ENCODE measurements at regions not wholly inside any gene's neighbourhood (a gene's known extent, or its start where the extent isn't known, plus 50 kb on each side); places are given as distances from the start of the nearest gene placed in this dataset.

DNA sequence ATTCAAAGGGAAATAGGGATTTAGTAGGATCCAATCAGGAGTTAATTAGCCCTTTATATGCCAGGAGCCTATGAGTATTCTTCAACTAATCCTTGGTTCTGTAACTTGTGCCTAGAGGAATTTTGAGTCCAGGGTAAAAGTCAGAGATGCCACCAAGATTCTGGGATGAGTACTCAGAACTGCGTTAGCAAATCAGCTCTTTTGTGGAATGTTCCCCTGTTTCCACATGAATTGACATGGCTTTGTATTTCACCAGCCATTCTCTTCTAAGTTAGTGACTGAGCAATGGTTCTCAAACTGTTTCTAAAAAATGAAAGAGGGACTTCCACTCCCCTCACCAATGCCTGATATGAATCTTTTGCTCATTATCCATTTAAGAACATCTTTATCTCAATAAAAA is 508.7 kb downstream of the SOX2 start:
- TF ChIP-seq POLR2AphosphoS5 (IDR thresholded peaks at IDR 0.05; ENCODE audit: borderline replicate concordance, low read depth, low read length) (no peak), EZH2 (IDR thresholded peaks at IDR 0.05) (no peak)
